Inferior parietal cortex (tissue), 1 donor: ENCODE measurements at regions not wholly inside any gene's neighbourhood (a gene's known extent, or its start where the extent isn't known, plus 50 kb on each side); places are given as distances from the start of the nearest gene placed in this dataset.
"Not testable (repeated sequence)": the region's sequence is repeated elsewhere in the genome, so short reads cannot be mapped to it uniquely, and the experiment has no call there.

ENCODE experiments used
- DNase-seq: peaks from one replicate; pipeline ENCODE4 v3.0.0-alpha.2; 2016; ENCODE audit errors: extremely low spot score

DNA sequence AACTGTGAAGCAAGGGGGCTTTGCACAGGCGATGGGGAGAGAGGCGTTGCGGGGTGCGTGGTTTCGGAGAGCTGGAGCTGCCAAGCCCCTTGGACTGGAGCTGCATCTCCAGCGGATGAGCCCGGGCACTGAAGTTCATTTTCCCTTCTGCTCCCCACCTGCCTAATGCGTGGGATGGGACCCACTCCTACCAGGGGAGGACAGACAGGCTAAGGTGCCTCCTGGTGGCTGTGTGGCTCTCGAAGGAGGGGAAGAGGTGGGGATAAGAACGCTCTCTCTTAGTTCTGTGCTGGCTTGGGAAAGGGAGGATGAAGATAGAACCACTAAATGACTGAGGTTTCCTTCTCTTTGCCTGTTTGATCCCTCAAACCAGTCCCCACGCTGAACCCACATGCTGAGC, 177.6 kb upstream of the PITRM1 start:
- DNase-seq: no peak

DNA sequence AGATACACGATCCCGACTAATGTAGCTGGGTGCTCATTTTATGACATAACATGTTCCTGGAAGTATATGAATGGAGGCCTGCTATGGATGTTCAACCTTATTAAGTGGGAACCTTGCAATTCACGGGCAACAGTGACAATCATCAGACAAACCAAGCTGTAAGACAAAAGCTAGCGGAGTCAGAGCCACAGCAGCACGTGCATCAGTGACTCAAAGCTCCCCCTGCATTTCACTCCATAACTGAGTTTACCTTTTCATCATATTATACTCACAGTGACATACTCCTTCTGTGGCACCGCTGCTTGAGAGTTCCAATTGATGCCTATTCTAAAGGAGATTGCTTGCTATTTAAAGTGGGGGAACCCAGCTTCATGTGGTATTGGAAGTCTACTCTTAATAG, 176.0 kb upstream of the PITRM1 start:
- no peak for DNase-seq

DNA sequence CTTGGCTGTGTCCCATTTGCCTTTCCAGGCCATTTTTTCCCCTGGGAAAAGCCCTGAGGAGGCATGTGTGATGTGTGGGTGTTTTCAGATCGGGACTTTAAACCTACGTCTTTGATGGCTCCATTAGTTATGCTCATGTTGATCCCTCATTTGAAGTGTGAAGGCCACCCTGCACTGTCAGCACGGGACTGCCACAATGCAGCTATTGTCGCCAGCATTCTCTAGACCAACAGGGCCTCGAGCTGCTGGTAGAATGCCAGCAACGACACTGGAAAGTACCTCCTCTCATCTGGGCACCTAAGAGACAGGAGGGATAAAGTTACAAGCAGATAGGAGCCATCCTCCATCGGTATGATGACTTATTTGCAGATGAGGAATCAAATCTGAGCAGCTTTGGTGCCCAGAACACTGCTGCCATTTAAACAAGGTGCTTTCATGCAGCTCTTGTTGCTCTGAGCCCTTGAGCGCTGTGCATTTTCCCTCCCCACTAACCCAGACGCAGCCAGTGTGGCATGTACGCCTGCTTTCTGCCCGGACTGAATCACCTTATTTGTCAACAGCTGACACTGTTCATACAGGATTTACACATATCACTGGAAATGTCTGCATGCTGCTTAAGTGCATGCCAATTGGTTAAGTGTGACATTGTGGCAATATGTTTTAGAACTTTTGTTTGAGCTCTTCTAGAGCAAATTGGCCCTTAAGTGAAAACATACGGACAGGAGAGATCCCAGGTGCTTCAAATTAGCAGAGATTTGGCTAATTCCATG, 175.0 kb upstream of the PITRM1 start:
- no peak for DNase-seq

DNA sequence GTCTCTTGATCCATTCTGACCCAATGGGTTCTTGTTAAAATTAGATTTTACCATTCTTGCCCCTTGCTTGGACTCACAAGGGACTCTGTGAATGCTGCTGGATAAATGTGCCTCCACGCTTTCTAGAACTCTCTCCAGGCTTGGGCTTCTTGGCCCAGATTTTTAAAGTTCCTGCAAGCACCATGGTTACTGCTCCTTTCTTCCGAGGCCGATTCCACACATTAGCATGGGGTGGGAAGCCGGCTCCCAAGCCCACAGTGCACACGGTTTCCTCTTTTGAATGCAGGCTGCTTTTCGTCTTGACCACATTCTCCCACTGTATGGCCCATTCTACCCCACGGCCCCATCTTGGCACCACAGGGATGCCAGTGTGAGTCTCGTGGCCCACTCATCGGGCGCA, 174.3 kb upstream of the PITRM1 start:
- no peak for DNase-seq

DNA sequence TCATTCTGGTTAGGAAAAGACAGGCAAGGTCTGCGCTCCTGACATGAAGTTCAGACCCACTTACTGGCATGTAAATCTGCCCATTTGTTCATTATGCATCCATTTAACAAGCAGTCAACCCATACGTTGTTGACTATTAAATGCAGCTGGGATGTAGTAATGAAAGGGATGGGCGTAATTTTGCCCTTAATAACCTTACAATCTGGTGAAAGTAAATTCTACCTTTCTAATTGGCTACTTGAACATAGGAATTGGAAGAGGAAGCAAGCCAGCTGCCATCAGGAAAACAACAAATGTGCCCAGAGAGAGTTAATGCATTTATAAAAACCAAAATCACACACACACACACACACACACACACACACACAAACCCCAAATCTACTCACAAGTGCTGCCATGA, 170.2 kb upstream of the PITRM1 start:
- DNase-seq: no peak

DNA sequence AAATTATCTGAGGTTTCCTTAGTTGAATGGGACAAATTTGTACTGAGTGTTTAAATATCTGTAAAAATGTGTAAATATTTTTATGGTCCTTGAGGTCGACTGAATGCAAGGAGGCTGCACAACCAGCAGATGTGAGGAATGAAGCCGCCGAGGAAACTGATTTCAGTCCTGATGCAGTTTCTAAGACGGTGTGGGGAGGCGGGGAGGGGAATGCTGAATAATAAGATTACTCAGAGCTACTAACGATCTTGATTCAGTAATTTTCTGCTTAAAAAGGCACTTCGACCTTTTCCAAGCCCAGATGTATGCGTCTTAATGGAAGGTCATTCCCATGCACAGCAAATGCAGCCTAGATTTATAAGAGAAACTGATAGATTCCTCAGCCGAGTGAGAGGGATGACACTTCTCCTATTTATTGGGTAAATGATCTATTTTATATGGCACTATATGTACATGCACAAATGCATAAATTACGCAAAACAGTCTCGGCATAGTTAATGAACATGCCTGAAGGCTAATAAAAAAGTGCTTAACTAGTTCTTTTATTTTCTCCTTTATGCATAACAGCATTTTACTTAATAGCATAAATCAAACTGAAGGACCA, 167.6 kb upstream of the PITRM1 start:
- no peak for DNase-seq

DNA sequence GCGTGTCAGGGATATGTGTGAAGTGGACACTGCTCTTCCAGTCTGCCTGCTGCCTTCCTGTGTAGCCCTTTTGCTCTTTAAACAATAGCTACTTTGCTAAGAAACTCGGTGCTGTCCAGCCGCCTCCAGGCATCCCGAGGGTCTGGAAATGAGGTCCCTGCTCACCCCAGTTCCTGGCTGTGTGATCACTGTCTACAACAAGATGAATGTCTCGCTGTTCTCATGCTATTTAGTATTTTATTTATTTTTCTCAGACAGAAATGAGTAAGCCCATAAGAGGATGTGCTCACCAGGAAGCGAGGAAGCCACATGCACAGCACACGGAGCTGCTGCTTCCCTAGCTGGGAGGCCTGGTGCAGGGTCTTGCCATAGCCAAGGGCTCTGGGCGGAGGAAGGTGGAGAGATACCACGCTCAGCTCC, 167.0 kb upstream of the PITRM1 start:
- DNase-seq: no peak

DNA sequence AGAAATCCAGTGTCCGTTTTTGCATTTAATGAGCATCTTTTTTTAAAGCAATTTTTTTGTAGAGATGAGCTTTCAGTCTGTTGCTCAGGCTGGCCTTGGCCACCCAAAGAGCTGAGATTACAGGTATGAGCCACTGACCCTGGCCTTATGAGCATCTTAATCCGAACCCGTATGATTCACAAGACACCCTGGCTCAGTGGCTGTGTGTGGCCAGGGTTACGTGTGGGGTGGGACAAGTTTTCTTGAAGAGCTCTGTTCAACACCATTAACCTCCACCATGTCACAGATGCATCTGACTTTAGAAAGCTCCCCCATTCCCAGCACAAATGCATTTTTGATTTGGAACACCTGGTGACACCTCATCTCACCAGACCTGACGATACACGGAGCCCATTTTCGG, 166.5 kb upstream of the PITRM1 start:
- DNase-seq: no peak

DNA sequence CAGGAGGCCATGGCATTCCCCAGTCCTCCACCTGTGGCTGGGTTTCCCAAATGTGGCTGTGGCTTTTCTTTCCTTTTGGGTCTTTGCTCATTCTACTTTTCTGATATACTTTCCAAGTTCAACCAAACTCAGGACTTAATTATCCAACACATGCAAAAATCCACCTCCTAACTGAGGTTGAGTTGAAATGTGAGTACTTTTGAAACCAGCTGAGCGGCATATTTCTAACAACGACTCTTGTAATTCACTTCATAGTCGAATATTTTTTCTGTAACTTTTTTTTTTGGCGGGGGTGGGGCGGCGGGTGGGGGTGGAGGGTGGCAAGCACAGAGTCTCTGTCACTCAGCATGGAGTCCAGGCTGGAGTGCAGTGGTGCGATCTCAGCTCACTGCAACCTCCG, 165.2 kb upstream of the PITRM1 start:
- no peak for DNase-seq

DNA sequence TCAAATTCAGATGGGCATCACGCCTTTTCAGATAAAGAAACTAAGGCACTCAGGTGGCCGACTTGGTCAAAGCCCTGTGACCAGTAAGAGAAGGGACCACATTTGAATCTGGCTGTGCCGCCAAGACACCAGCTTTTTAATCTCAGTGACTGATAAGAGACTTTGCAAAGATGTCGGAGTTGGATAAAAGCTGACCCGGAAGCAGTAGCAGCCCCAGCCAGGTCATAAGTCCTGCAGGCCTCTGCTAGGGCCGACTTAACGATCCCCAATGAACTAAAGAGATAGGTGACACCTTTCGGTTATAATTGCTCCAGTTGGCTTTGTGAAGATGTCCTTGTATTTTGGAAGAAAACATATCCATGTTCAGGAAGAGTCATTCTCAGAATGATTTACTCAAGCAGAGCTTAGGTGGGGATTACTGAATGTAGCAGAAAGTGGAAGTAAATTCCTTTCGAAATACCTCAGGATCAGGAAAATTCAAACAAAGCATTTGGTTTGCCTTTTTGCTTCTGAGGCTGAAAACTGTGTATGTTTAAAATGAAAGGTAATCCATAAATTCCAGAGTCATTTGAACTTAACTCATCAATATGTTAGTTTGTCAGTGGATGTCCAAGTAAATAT, 164.2 kb upstream of the PITRM1 start:
- DNase-seq: no peak

DNA sequence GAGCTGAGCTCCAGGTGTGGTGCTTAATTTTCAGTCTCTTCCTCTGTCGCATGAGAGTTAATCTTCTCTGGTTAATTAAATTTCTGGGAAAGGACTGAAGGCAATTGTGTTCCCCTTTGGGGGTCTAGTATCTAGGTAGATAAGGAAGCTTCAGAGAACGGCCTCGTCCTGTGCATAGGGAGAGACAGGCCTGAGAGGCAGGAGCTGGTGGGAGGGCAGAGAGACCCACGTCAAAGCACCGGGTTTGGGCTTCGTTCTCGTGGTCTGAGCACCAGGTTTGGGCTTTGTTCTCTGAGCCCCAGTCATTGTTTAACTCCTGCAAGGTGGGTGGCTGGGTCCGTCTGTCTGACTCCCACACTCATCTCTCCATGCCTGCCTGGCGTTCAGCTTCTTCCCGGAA, 160.8 kb upstream of the PITRM1 start:
- DNase-seq: no peak

DNA sequence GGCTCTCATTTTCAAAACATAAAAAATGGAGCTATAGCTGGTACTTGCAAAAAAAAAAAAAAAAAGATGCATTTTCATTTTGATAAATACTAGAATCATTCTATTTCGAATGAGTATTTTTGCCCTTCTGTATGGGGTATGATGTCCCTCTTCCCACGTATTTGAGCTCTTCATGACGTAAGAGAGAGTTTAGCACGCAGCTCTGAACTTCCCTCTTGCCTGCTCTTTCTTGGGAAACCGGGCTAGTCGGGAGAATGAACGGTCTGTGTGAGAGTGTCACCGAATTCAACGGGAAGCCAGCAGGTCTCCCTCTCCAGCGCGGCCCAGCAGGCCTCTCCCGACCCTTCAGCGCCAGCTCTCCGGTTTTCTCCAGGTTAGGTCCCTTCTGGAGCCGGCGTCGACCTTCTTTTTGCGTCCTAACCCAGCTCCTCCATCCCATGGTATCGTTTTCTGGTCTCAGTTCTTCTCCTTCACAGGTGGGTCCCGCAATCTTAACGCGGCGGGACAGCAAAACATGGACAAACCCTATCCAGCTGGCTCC, 159.2 kb upstream of the PITRM1 start:
- no peak for DNase-seq

DNA sequence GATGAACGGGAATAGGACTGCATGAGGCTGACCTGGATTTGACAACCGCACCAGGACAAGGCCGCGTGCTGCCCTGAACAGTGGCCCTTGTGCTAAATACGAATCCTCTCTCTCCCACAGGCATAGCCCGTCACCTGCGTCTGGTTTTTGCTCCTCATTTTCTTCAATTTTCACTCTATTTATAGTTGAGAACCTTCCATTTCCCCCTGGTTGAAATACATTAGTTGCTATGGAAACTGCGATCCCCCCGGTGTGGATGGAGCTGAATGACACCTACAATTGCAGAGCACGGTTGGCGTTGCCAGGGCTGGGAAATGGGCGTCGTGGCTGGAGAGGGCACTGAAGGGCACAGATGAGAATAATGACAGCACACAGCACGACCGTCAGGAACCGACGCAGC, 158.6 kb upstream of the PITRM1 start:
- no peak for DNase-seq

DNA sequence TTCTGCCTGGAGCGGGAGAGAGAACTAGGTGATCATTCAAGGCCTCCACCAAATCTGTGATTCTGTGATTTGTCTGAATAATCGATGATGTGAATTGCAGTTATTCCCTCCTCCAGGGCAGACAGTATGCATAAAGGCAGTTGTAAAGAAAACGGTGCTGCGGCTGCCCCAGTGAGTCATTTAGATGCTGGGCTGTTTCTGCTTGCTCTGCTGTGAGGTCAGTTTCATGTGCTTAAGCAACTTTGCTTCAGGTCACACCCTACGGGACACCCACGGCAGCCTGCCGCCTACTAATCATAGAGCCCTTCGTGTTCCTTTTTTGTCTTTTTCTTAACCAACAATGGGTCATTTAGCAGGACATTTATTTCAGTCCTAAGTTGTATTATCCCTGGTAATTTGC, 158.1 kb upstream of the PITRM1 start:
- DNase-seq: no peak

DNA sequence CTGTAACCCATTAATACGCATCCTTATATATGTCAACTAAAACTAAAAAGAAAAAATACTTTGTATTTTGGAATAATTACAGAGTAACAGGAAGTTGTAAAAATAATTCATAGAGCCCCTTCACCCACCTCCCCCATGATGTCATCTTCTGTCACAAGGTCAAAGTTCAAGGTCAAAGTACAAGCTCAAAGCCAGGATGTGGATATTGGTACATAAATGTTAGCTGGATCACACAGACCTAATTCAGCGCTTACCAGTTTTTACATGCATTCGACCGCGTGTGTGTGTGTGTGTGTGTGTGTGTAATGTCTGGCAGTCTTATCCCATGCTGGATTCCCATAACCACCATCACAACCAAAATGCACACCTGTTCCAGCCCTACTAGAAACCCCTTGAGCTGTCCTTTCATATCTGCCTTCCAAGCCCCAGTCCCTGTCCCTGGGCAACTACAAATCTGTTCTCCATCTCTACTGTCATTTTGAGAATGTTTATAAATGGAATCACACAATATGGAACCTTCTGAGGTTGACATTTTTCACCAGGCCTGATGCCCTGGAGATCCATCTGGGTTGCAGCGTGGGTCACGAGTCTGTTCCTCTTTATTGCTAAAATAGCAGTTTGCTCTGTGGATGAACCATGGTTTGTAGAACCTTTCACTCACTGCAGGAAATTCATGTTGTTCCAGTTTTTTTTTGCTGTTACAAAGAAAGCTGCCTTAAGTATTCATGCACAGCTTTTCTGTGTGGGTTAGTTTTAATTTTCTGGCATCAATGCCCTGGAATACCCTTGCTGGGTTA, 153.6 kb upstream of the PITRM1 start:
- DNase-seq: no peak

DNA sequence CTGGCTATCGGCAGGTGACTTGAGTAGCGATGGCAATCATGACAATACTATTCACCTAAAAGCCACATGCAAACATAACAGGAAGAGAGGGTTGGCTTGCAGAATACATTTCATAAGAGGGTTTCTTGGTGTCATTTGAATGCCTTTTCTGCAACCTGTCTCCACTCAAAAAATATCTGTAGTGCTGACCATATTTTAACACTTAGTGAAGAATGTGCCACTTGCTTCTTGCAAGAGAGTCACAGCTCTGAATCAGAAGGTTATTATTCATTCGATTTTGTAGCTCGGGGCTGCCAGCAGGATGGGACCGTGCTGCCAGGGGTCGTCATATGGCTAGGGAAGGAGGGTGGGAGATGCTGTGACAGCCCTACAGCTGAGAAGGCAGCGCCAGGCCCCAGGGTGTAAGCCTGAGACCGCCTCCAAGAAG, 152.0 kb upstream of the PITRM1 start:
- no peak for DNase-seq

DNA sequence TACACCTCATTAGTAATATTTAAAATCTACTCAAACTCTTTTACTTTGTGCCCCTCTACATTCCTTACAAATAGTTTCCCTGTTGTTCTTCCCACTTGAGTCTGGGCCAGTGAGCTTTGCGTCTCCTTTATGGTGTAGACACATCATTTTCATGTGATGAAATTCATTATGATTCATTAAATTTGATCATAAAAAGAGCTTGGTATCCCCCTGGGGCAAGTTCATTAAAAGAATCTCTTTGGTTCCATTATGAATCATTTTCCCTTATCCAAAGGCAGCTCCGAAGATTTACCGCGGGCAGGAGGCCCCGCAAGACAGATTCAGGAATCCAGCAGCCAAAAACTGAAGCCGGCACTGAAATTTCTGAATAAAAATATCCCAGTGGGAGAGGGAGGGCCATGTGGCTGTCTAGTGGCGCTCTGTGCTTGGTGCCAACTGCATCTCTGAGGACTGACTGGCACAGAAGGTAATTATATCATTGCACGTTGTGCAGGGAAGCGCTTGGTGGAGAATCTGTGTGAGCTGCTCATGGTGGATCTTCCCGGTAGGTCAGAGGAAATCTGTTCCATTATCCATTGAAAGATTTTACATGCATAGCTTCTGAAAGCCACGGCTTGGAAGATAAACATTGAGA, 151.4 kb upstream of the PITRM1 start:
- DNase-seq: peak; percentile 65

DNA sequence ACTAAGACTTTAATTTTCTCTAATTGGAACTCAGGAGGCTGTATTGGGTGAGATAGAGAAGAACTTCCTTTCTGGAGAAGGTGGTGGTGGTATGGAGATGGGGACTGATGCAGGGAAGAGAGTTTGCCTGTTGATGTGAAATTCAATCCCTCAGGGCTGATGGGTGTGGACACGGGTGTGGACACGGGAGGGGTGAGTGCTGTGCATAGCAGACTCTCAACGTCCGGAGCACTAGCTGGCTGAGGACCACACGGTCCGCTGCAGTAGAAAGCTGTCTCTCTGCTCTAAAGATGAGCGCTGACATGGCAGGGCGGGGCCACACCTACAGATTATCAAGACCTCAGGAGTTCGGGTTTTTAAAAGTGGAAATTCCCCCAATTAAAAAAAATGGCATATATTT, 148.5 kb upstream of the PITRM1 start:
- no peak for DNase-seq

DNA sequence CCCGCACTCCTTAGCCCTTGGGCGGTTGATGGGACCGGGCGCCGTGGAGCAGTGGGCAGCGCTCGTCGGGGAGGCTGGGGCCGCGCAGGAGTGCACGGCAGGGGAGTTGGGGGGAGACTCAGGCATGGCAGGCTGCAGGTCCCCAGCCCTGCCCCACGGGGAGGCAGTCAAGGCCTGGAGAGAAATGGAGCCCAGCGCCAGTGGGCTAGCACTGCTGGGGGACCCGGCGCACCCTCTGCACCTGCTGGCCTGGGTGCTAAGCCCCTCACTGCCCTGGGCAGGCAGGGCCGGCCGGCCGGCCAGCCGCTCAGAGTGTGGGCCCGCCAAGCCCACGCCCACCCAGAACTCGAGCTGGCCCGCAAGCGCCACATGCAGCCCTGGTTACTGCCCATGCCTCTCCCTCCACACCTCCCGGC, 147.2 kb upstream of the PITRM1 start:
- DNase-seq: no peak

DNA sequence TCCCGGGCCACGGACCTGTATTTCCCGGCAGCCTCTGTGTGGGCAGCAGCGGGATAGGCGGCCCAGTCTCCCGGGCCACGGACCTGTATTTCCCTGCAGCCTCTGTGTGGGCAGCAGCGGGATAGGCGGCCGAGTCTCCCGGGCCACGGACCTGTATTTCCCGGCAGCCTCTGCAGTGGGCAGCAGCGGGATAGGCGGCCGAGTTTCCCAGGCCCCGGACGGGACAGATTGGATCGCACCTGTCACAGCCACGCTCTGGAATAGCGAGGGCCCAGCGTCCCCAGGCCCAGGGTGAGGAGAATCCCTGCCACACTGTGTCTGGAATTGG, 145.9 kb upstream of the PITRM1 start:
- not testable (repeated sequence) for DNase-seq

DNA sequence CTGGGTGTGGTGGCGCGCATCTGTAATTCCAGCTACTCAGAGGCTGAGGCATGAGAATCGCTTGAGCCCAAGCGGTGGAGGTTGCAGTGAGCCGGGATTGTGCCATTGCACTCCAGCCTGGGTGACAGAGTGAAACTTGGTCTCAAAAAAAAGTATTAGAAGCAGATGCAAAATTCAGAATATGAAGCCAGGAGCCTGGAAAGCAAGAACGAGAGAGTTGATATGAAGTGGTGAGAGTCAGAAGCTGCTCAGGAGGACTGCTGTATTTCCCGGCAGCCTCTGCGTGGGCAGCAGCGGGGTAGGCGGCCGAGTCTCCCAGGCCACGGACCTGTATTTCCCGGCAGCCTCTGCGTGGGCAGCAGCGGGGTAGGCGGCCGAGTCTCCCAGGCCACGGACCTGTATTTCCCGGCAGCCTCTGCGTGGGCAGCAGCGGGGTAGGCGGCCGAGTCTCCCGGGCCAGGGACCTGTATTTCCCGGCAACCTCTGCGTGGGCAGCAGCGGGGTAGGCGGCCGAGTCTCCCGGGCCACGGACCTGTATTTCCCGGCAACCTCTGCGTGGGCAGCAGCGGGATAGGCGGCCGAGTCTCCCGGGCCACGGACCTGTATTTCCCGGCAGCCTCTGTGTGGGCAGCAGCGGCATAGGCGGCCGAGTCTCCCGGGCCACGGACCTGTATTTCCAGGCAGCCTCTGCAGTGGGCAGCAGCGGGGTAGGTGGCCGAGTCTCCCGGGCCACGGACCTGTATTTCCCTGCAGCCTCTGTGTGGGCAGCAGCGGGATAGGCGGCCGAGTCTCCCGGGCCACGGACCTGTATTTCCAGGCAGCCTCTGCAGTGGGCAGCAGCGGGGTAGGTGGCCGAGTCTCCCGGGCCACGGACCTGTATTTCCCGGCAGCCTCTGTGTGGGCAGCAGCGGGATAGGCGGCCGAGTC, 145.2 kb upstream of the PITRM1 start:
- not testable (repeated sequence) for DNase-seq
